ENCODE measurements at regions not wholly inside any gene's neighbourhood (a gene's known extent, or its start where the extent isn't known, plus 50 kb on each side); places are given as distances from the start of the nearest gene placed in this dataset.

- DNase-seq (ENCODE audit: low spot score) (no peak), FAIRE-seq (no peak)
Observed at GRCh38 chr10:2659660-2660209, 407.6 kb upstream of the PFKP start.

GRCh38 chr10:2658780-2659179 is 408.6 kb upstream of the PFKP start:
- DNase-seq (ENCODE audit: low spot score): no peak
- no peak for FAIRE-seq

- FAIRE-seq: no peak
- no peak for DNase-seq (ENCODE audit: low spot score)
Observed at GRCh38 chr10:2650328-2650727, 417.0 kb upstream of the PFKP start.

GRCh38 chr10:2641028-2641427 is 426.3 kb upstream of the PFKP start:
- DNase-seq (ENCODE audit: low spot score) (no peak), FAIRE-seq (no peak)

GRCh38 chr10:2633630-2634029 is 433.7 kb upstream of the PFKP start:
- DNase-seq (ENCODE audit: low spot score) (no peak), FAIRE-seq (no peak)

- FAIRE-seq (no peak), DNase-seq (ENCODE audit: low spot score) (no peak)
Observed at GRCh38 chr10:2631557-2632205, 435.7 kb upstream of the PFKP start.

GRCh38 chr10:2628705-2629104 is 438.6 kb upstream of the PFKP start:
- no peak for FAIRE-seq
- DNase-seq (ENCODE audit: low spot score): no peak

GRCh38 chr10:2627969-2628368 is 439.4 kb upstream of the PFKP start:
- DNase-seq (ENCODE audit: low spot score) (no peak), FAIRE-seq (no peak)

GRCh38 chr10:2625094-2625493 is 442.3 kb upstream of the PFKP start:
- no peak for FAIRE-seq
- no peak for DNase-seq (ENCODE audit: low spot score)

- DNase-seq (ENCODE audit: low spot score): no peak
- FAIRE-seq: no peak
Observed at GRCh38 chr10:2623675-2624274, 443.6 kb upstream of the PFKP start.

- no peak for FAIRE-seq
Observed at GRCh38 chr10:2620827-2621521, 446.4 kb upstream of the PFKP start.

GRCh38 chr10:2619916-2620315 is 447.4 kb upstream of the PFKP start:
- DNase-seq (ENCODE audit: low spot score) (no peak), FAIRE-seq (no peak)

More at GRCh38 chr10:2620827-2621521, 446.4 kb upstream of the PFKP start:
- DNase-seq (ENCODE audit: low spot score): no peak

- DNase-seq (ENCODE audit: low spot score): peak; percentile 9
Observed at GRCh38 chr10:2619472-2619871, 447.9 kb upstream of the PFKP start.

GRCh38 chr10:2618690-2619089 is 448.7 kb upstream of the PFKP start:
- DNase-seq (ENCODE audit: low spot score) (no peak), FAIRE-seq (no peak)

More at GRCh38 chr10:2619472-2619871, 447.9 kb upstream of the PFKP start:
- FAIRE-seq: no peak

- no peak for DNase-seq (ENCODE audit: low spot score)
- no peak for FAIRE-seq
Observed at GRCh38 chr10:2616215-2616614, 451.1 kb upstream of the PFKP start.

GRCh38 chr10:2611603-2612002 is 455.7 kb upstream of the PFKP start:
- DNase-seq (ENCODE audit: low spot score) (no peak), FAIRE-seq (no peak)

GRCh38 chr10:2610946-2611345 is 456.4 kb upstream of the PFKP start:
- no peak for FAIRE-seq
- DNase-seq (ENCODE audit: low spot score): no peak

GRCh38 chr10:2604891-2605290 is 462.5 kb upstream of the PFKP start:
- no peak for DNase-seq (ENCODE audit: low spot score)
- FAIRE-seq: no peak

- DNase-seq (ENCODE audit: low spot score) (no peak), FAIRE-seq (no peak)
Observed at GRCh38 chr10:2599571-2599970, 467.8 kb upstream of the PFKP start.

- DNase-seq (ENCODE audit: low spot score) (no peak), FAIRE-seq (no peak)
Observed at GRCh38 chr10:2592360-2593160, 474.8 kb upstream of the PFKP start.

- no peak for DNase-seq (ENCODE audit: low spot score)
- no peak for FAIRE-seq
Observed at GRCh38 chr10:2589196-2589595, 478.2 kb upstream of the PFKP start.

GRCh38 chr10:2584385-2584784 is 483.0 kb upstream of the PFKP start:
- no peak for DNase-seq (ENCODE audit: low spot score)
- FAIRE-seq: no peak

Measured in urothelium cell line (cell line).